A673 (cell line): ENCODE measurements at regions not wholly inside any gene's neighbourhood (a gene's known extent, or its start where the extent isn't known, plus 50 kb on each side); places are given as distances from the start of the nearest gene placed in this dataset.

Source experiments
- BruUV-seq: library from RNA; stranded (reverse); fragments of 400-500 nt; replicated peaks from 2 replicates; lab custom pipeline; 2021; lab: Mats Ljungman, UMichigan
- CTCF ChIA-PET: fragments of 300-600 bp; sonication (Branson Sonifier 250); formaldehyde crosslinking; loops from one replicate; lab custom pipeline; 2022; ENCODE audit warnings: antibody characterized with exemption; lab: Charles Lee
- POLR2A ChIA-PET: fragments of 300-600 bp; sonication (Branson Sonifier 250); formaldehyde crosslinking; loops from one replicate; lab custom pipeline; 2022; ENCODE audit warnings: antibody characterized with exemption; ENCODE audit not compliant: low non-redundant PET; lab: Charles Lee
- DNase-seq: peaks from one replicate; pipeline ENCODE4 v3.0.0-alpha.2; 2015; ENCODE audit warnings: low spot score
- H3K27ac ChIP-seq: fragments of 200-600 bp; sonication (generic); 2 replicates; pipeline ENCODE4 v1.5.1; 2016; ENCODE audit warnings: mixed run types, low read depth, mild to moderate bottlenecking, mixed read lengths, antibody characterized with exemption, low read length; ENCODE audit not compliant: poor library complexity, severe bottlenecking
- H3K27me3 ChIP-seq: fragments of 200-600 bp; sonication (generic); replicated peaks from 2 replicates; pipeline ENCODE4 v1.6.1; 2017; ENCODE audit warnings: mixed run types, low read depth, mild to moderate bottlenecking, mixed read lengths, antibody characterized with exemption, low read length; ENCODE audit not compliant: insufficient read depth, poor library complexity
- H3K36me3 ChIP-seq: fragments of 200-600 bp; sonication (generic); 2 replicates; pipeline ENCODE4 v1.6.1; 2016; ENCODE audit warnings: mixed run types, mild to moderate bottlenecking, mixed read lengths, antibody characterized with exemption, low read length; ENCODE audit not compliant: insufficient read depth, poor library complexity, severe bottlenecking
- H3K4me1 ChIP-seq: fragments of 200-600 bp; sonication (generic); 2 replicates; pipeline ENCODE4 v1.6.1; 2017; ENCODE audit warnings: mixed run types, mild to moderate bottlenecking, mixed read lengths, antibody characterized with exemption, low read length; ENCODE audit not compliant: insufficient read depth, poor library complexity, severe bottlenecking
- H3K4me3 ChIP-seq: fragments of 200-600 bp; sonication (generic); 2 replicates; pipeline ENCODE4 v1.5.1; 2016; ENCODE audit warnings: low read depth, mixed run types, mild to moderate bottlenecking, mixed read lengths, low read length; ENCODE audit not compliant: poor library complexity, severe bottlenecking
- H3K9me3 ChIP-seq: fragments of 200-600 bp; sonication (generic); 2 replicates; pipeline ENCODE4 v1.6.1; 2016; ENCODE audit warnings: mixed run types, low read depth, mild to moderate bottlenecking, mixed read lengths, antibody characterized with exemption, low read length; ENCODE audit not compliant: poor library complexity, severe bottlenecking
- CTCF ChIP-seq: fragments of 300-800, 200-600 bp; sonication (generic); conservative IDR thresholded peaks from 2 replicates; pipeline ENCODE4 v1.5.1; 2017; ENCODE audit warnings: low read depth, mild to moderate bottlenecking, antibody characterized with exemption, low read length, moderate library complexity, mixed read lengths
- EZH2 ChIP-seq: fragments of 200-600 bp; sonication (generic); IDR thresholded peaks from 2 replicates; pipeline ENCODE4 v1.6.1; 2017; ENCODE audit warnings: borderline replicate concordance, low read depth, mild to moderate bottlenecking, mixed read lengths, antibody characterized with exemption, low read length; ENCODE audit not compliant: poor library complexity, severe bottlenecking
- intact Hi-C: fragments of 100-400 bp; cut with micrococcal nuclease; formaldehyde crosslinking; loops from one replicate; pipeline ENCODE4 v1.10.0; 2022; ENCODE audit not compliant: unreplicated experiment

- Histone ChIP-seq H3K36me3 (no peaks in the 10 kb centered on the region), H3K4me1 (no peaks in the 10 kb centered on the region), H3K27ac (no peak overlapping the region), H3K27me3 (no peaks in the 10 kb centered on the region), H3K9me3 (no peaks in the 10 kb centered on the region), H3K4me3 (no peak overlapping the region)
- intact Hi-C loops, result no loop called here
- no TSS peak for BruUV-seq
- no peak for TF ChIP-seq CTCF
- TF ChIP-seq EZH2, result no peak
- POLR2A ChIA-PET, result no interaction called here
- CTCF ChIA-PET, result no interaction called here
- no peak for DNase-seq
Observed at GRCh38 chr1:213692321-213692720, 295.5 kb upstream of the PROX1 start.

- Histone ChIP-seq H3K9me3 (no peaks in the 10 kb centered on the region), H3K27me3 (no peaks in the 10 kb centered on the region), H3K36me3 (no peaks in the 10 kb centered on the region), H3K27ac (no peak overlapping the region), H3K4me3 (no peak overlapping the region), H3K4me1 (no peaks in the 10 kb centered on the region)
- CTCF ChIA-PET, result no interaction called here
- intact Hi-C loops, result no loop called here
- POLR2A ChIA-PET, result no interaction called here
- no TSS peak for BruUV-seq
- TF ChIP-seq EZH2 (no peak), CTCF (no peak)
- DNase-seq, result no peak
Observed at GRCh38 chr1:213693864-213694263, 293.9 kb upstream of the PROX1 start.

GRCh38 chr1:213697192-213697802 lies 290.5 kb upstream of the PROX1 start:
- intact Hi-C loops, result no loop called here
- BruUV-seq, result no TSS peak
- CTCF ChIA-PET, result no interaction called here
- TF ChIP-seq EZH2 (no peak), CTCF (no peak)
- Histone ChIP-seq H3K27me3 (no peaks in the 10 kb centered on the region), H3K4me3 (no peak overlapping the region), H3K27ac (no peak overlapping the region), H3K9me3 (no peaks in the 10 kb centered on the region), H3K4me1 (no peaks in the 10 kb centered on the region), H3K36me3 (no peaks in the 10 kb centered on the region)
- POLR2A ChIA-PET, result no interaction called here
- DNase-seq, result no peak
